ENCODE measurements at regions not wholly inside any gene's neighbourhood (a gene's known extent, or its start where the extent isn't known, plus 50 kb on each side); places are given as distances from the start of the nearest gene placed in this dataset.

- DNase-seq (ENCODE audit: low read depth, low spot score) (no peak), ATAC-seq (no peak)
- Histone ChIP-seq H3K36me3 (ENCODE audit: control insufficient read depth in 1 of 2, insufficient read depth in 2 of 2, low read length in 2 of 2) (no peaks in the 10 kb centered on the region), H3K27ac (ENCODE audit: low read depth, low read length) (no peak overlapping the region), H3K27me3 (ENCODE audit: insufficient read depth, low read length) (no peaks in the 10 kb centered on the region), H3K4me3 (replicated peaks in 1 of 2; ENCODE audit: low read depth in 1 of 2, low read length in 2 of 2) (no peak overlapping the region), H3K9me2 (ENCODE audit: insufficient read depth) (no peaks in the 10 kb centered on the region), H3K4me2 (ENCODE audit: low read length) (no peak overlapping the region), H4K20me1 (ENCODE audit: insufficient read depth) (no peaks in the 10 kb centered on the region), H3K79me2 (ENCODE audit: insufficient read depth, low read length) (no peaks in the 10 kb centered on the region), H2AFZ (ENCODE audit: low read depth, low read length, poor library complexity, severe bottlenecking) (no peak overlapping the region), H3K9ac (ENCODE audit: low read length) (no peak overlapping the region), H3K9me3 (ENCODE audit: control insufficient read depth in 1 of 2, insufficient read depth in 1 of 2, low read depth in 1 of 2, low read length in 2 of 2) (no peaks in the 10 kb centered on the region), H3K4me1 (ENCODE audit: control insufficient read depth in 1 of 2, insufficient read depth in 2 of 2, low read length in 2 of 2) (peaks cover 2 to 11% of the 10 kb centered on the region in 2 experiments; a peak in 3 of 4 replicates)
- POLR2A ChIA-PET, result no interaction called here
- intact Hi-C loops (cut with micrococcal nuclease), result no loop called here
- RAD21 ChIA-PET (ENCODE audit: low non-redundant PET in 1 of 2, low total read pairs in 2 of 2, uncharacterized antibody in 2 of 2, unreplicated experiment in 2 of 2), result no interaction called here
- BruUV-seq (replicated peaks), result no TSS peak
- CTCF ChIA-PET, result no interaction called here
- TF ChIP-seq, protein P1, sequence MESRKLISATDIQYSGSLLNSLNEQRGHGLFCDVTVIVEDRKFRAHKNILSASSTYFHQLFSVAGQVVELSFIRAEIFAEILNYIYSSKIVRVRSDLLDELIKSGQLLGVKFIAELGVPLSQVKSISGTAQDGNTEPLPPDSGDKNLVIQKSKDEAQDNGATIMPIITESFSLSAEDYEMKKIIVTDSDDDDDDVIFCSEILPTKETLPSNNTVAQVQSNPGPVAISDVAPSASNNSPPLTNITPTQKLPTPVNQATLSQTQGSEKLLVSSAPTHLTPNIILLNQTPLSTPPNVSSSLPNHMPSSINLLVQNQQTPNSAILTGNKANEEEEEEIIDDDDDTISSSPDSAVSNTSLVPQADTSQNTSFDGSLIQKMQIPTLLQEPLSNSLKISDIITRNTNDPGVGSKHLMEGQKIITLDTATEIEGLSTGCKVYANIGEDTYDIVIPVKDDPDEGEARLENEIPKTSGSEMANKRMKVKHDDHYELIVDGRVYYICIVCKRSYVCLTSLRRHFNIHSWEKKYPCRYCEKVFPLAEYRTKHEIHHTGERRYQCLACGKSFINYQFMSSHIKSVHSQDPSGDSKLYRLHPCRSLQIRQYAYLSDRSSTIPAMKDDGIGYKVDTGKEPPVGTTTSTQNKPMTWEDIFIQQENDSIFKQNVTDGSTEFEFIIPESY (IDR thresholded peaks at IDR 0.05; ENCODE audit: extremely low read depth, insufficient replicate concordance, low read length), result no peak
- TF ChIP-seq TCF7L2 (IDR thresholded peaks at IDR 0.05; ENCODE audit: borderline replicate concordance, extremely low read depth, insufficient read depth, insufficient read length), result no peak
- TF ChIP-seq POLR2A (IDR thresholded peaks at IDR 0.05; ENCODE audit: borderline replicate concordance, extremely low read depth, insufficient read depth, insufficient read length), result no peak
- TF ChIP-seq CTCF (IDR thresholded peaks at IDR 0.05 in 2 of 3, conservative IDR thresholded peaks at IDR 0.05 in 1 of 3; ENCODE audit: borderline replicate concordance in 1 of 3, insufficient read depth in 1 of 3, low read depth in 2 of 3, low read length in 2 of 3), result no peak
- no peak for TF ChIP-seq ELF1 (IDR thresholded peaks at IDR 0.05; ENCODE audit: borderline replicate concordance, low read depth)
- TF ChIP-seq EZH2 (IDR thresholded peaks at IDR 0.05), result no peak
- no peak for TF ChIP-seq CBX3 (IDR thresholded peaks at IDR 0.05; ENCODE audit: low read depth)
- TF ChIP-seq ZNF274 (IDR thresholded peaks at IDR 0.05; ENCODE audit: low read depth, low read length), result no peak
- TF ChIP-seq ZFX (IDR thresholded peaks at IDR 0.05), result no peak
- TF ChIP-seq JUND (IDR thresholded peaks at IDR 0.05), result no peak
- no peak for TF ChIP-seq POLR2AphosphoS5 (IDR thresholded peaks at IDR 0.05; ENCODE audit: low read depth, low read length)
- no peak for TF ChIP-seq FOSL1 (IDR thresholded peaks at IDR 0.05; ENCODE audit: low read depth)
- TF ChIP-seq, protein P2, sequence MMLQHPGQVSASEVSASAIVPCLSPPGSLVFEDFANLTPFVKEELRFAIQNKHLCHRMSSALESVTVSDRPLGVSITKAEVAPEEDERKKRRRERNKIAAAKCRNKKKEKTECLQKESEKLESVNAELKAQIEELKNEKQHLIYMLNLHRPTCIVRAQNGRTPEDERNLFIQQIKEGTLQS (IDR thresholded peaks at IDR 0.05), result no peak
- no peak for TF ChIP-seq RAD21 (IDR thresholded peaks at IDR 0.05; ENCODE audit: low read depth)
- TF ChIP-seq EZH2phosphoT487 (IDR thresholded peaks at IDR 0.05; ENCODE audit: borderline replicate concordance), result no peak
- no peak for TF ChIP-seq YY1 (IDR thresholded peaks at IDR 0.05; ENCODE audit: extremely low read depth, insufficient replicate concordance, low read depth, low read length)
- TF ChIP-seq CEBPB (IDR thresholded peaks at IDR 0.05; ENCODE audit: low read depth), result no peak
- TF ChIP-seq, protein P3, sequence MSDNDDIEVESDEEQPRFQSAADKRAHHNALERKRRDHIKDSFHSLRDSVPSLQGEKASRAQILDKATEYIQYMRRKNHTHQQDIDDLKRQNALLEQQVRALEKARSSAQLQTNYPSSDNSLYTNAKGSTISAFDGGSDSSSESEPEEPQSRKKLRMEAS (IDR thresholded peaks at IDR 0.05), result no peak
Observed at GRCh38 chr13:104593693-104594092, 1527.5 kb upstream of the SLC10A2 start.

All from HCT116 (cell line).